IMR-90 (cell line): ENCODE measurements at regions not wholly inside any gene's neighbourhood (a gene's known extent, or its start where the extent isn't known, plus 50 kb on each side); places are given as distances from the start of the nearest gene placed in this dataset.

Experiments used
- ATAC-seq: fragments of 200-7000 bp; cut with Tn5 transposase; 2 replicates; pipeline ENCODE4 v1.9.1; 2020; ENCODE audit warnings: low read depth, mild to moderate bottlenecking, moderate library complexity
- BruUV-seq: library from RNA; stranded (reverse); fragments of 400-500 nt; replicated peaks from 2 replicates; lab custom pipeline; 2021; lab: Mats Ljungman, UMichigan
- CTCF ChIA-PET: fragments of 300-600 bp; formaldehyde crosslinking; extraction: SDS; loops from one replicate; lab custom pipeline; 2021; ENCODE audit warnings: antibody characterized with exemption; lab: Yijun Ruan, JAX
- POLR2A ChIA-PET: fragments of 300-600 bp; sonication (Branson Sonifier 250); formaldehyde crosslinking; loops from one replicate; lab custom pipeline; 2022; ENCODE audit warnings: antibody characterized with exemption; ENCODE audit not compliant: unreplicated experiment; lab: Charles Lee
- DNase-seq: peaks from one replicate; pipeline ENCODE4 v3.0.0; 2013
- H2AFZ ChIP-seq: replicated peaks from 2 replicates; pipeline ENCODE3; 2013; ENCODE audit warnings: low read length, mild to moderate bottlenecking; ENCODE audit not compliant: poor library complexity
- H2AK5ac ChIP-seq: 2 replicates; pipeline ENCODE4 v1.6.1; 2013; ENCODE audit warnings: low read depth, low read length, inconsistent platforms
- H2AK9ac ChIP-seq: replicated peaks from 2 replicates; pipeline ENCODE3; 2013; ENCODE audit warnings: mild to moderate bottlenecking, low read depth, low read length, moderate library complexity; ENCODE audit not compliant: poor library complexity
- H2BK120ac ChIP-seq: 2 replicates; pipeline ENCODE4 v1.6.1; 2013; ENCODE audit warnings: low read depth, low read length, inconsistent platforms
- H2BK15ac ChIP-seq: 3 replicates; pipeline ENCODE4 v1.6.1; 2013; ENCODE audit warnings: low read depth, low read length, inconsistent platforms
- H2BK20ac ChIP-seq: 2 replicates; pipeline ENCODE4 v1.6.1; 2013; ENCODE audit warnings: low read depth, mild to moderate bottlenecking, inconsistent platforms, low read length, moderate library complexity
- H2BK5ac ChIP-seq: 2 replicates; pipeline ENCODE4 v1.6.1; 2013; ENCODE audit warnings: mild to moderate bottlenecking, low read depth, low read length, inconsistent platforms; ENCODE audit not compliant: poor library complexity, severe bottlenecking
- H3K14ac ChIP-seq: replicated peaks from 2 replicates; pipeline ENCODE4 v1.6.1; 2013; ENCODE audit warnings: low read depth, low read length, inconsistent platforms
- H3K18ac ChIP-seq: 2 replicates; pipeline ENCODE4 v1.6.1; 2013; ENCODE audit warnings: low read depth, low read length, control low read depth
- H3K23ac ChIP-seq: 2 replicates; pipeline ENCODE4 v1.6.1; 2013; ENCODE audit warnings: low read depth, low read length, inconsistent platforms
- H3K27ac ChIP-seq: 2 replicates; pipeline ENCODE4 v1.5.1; 2013; ENCODE audit warnings: mild to moderate bottlenecking, control low read depth, low read length; ENCODE audit not compliant: insufficient read depth
- H3K27me3 ChIP-seq: 2 replicates; pipeline ENCODE4 v1.6.1; 2013; ENCODE audit warnings: low read length; ENCODE audit not compliant: control insufficient read depth, insufficient read depth
- H3K36me3 ChIP-seq: 2 replicates; pipeline ENCODE4 v1.6.1; 2013; ENCODE audit warnings: low read length, mixed read lengths; ENCODE audit not compliant: control insufficient read depth, insufficient read depth
- H3K4ac ChIP-seq: 2 replicates; pipeline ENCODE4 v1.6.1; 2013; ENCODE audit warnings: low read depth, low read length, inconsistent platforms
- H3K4me1 ChIP-seq: 2 replicates; pipeline ENCODE4 v1.6.1; 2013; ENCODE audit warnings: low read length, mixed read lengths; ENCODE audit not compliant: control insufficient read depth, insufficient read depth
- H3K4me2 ChIP-seq: 2 replicates; pipeline ENCODE4 v1.6.1; 2013; ENCODE audit warnings: low read depth, mild to moderate bottlenecking, control low read depth, low read length, moderate library complexity
- H3K4me3 ChIP-seq: 2 replicates; pipeline ENCODE4 v1.5.1; 2013; ENCODE audit warnings: low read depth, mild to moderate bottlenecking, control low read depth, low read length, moderate library complexity; ENCODE audit not compliant: insufficient read depth
- H3K56ac ChIP-seq: 2 replicates; pipeline ENCODE4 v1.6.1; 2013; ENCODE audit warnings: low read length, inconsistent platforms; ENCODE audit not compliant: insufficient read depth; ENCODE audit errors: extremely low read depth
- H3K79me1 ChIP-seq, 2 experiments: 2 replicates each; pipeline ENCODE4 v1.6.1; 2013; ENCODE audit warnings: low read length in 2 of 2, inconsistent platforms in 1 of 2, low read depth in 1 of 2
- H3K9ac ChIP-seq: 2 replicates; pipeline ENCODE4 v1.6.1; 2013; ENCODE audit warnings: low read depth, low read length, control low read depth
- H3K9me1 ChIP-seq: 2 replicates; pipeline ENCODE4 v1.6.1; 2013; ENCODE audit warnings: low read length, inconsistent platforms; ENCODE audit not compliant: insufficient read depth
- H3K9me3 ChIP-seq: 2 replicates; pipeline ENCODE4 v1.6.1; 2013; ENCODE audit warnings: low read length; ENCODE audit not compliant: control insufficient read depth, insufficient read depth
- H4K20me1 ChIP-seq: 2 replicates; pipeline ENCODE4 v1.6.1; 2013; ENCODE audit warnings: low read length, inconsistent platforms; ENCODE audit not compliant: insufficient read depth
- H4K5ac ChIP-seq: 2 replicates; pipeline ENCODE4 v1.6.1; 2013; ENCODE audit warnings: mild to moderate bottlenecking, low read depth, low read length, control low read depth
- H4K8ac ChIP-seq, 2 experiments: 2 replicates each; pipeline ENCODE4 v1.6.1; 2013; ENCODE audit warnings: low read depth in 2 of 2, low read length in 2 of 2, control low read depth in 1 of 2, inconsistent platforms in 1 of 2
- H4K91ac ChIP-seq: 2 replicates; pipeline ENCODE4 v1.6.1; 2013; ENCODE audit warnings: low read depth, low read length, inconsistent platforms; ENCODE audit not compliant: insufficient read depth
- BHLHE40 ChIP-seq: fragments of 150-350 bp; IDR thresholded peaks from 2 replicates; pipeline ENCODE4 v1.6.1; 2016; ENCODE audit warnings: mild to moderate bottlenecking, low read depth, low read length
- CEBPB ChIP-seq: IDR thresholded peaks from 2 replicates; pipeline ENCODE4 v1.6.1; 2012; ENCODE audit warnings: low read depth, low read length, improper control_type of control experiment
- CHD1 ChIP-seq: IDR thresholded peaks from 2 replicates; pipeline ENCODE4 v1.6.1; 2012; ENCODE audit warnings: low read depth, low read length, improper control_type of control experiment
- CTCF ChIP-seq: conservative IDR thresholded peaks from 2 replicates; pipeline ENCODE4 v1.5.1; 2012; ENCODE audit warnings: mild to moderate bottlenecking, low read depth, low read length, improper control_type of control experiment
- ELK1 ChIP-seq: fragments of 150-350 bp; IDR thresholded peaks from 2 replicates; pipeline ENCODE4 v1.6.1; 2016; ENCODE audit warnings: low read depth, mild to moderate bottlenecking, low read length, moderate library complexity, borderline replicate concordance
- FOS ChIP-seq: fragments of 150-350 bp; IDR thresholded peaks from 2 replicates; pipeline ENCODE4 v1.6.1; 2016; ENCODE audit warnings: low read depth, low read length
- MAFK ChIP-seq: IDR thresholded peaks from 2 replicates; pipeline ENCODE4 v1.6.1; 2012; ENCODE audit warnings: low read depth, low read length, improper control_type of control experiment
- MXI1 ChIP-seq: IDR thresholded peaks from 2 replicates; pipeline ENCODE4 v1.6.1; 2012; ENCODE audit warnings: low read depth, mild to moderate bottlenecking, low read length, moderate library complexity, borderline replicate concordance
- NFE2L2 ChIP-seq: fragments of 150-350 bp; IDR thresholded peaks from 2 replicates; pipeline ENCODE4 v1.6.1; 2016; ENCODE audit warnings: low read depth, mild to moderate bottlenecking, low read length
- POLR2A ChIP-seq: IDR thresholded peaks from 2 replicates; pipeline ENCODE4 v1.6.1; 2012; ENCODE audit warnings: mild to moderate bottlenecking, low read depth, low read length
- RAD21 ChIP-seq: IDR thresholded peaks from 2 replicates; pipeline ENCODE4 v1.6.1; 2012; ENCODE audit warnings: low read length, improper control_type of control experiment
- RCOR1 ChIP-seq: IDR thresholded peaks from 2 replicates; pipeline ENCODE4 v1.6.1; 2012; ENCODE audit warnings: mild to moderate bottlenecking, low read length, improper control_type of control experiment; ENCODE audit not compliant: insufficient replicate concordance
- RFX5 ChIP-seq: IDR thresholded peaks from 2 replicates; pipeline ENCODE4 v1.8.0; 2012; ENCODE audit warnings: low read depth, mild to moderate bottlenecking, low read length, moderate library complexity
- SMC3 ChIP-seq: fragments of 150-350 bp; IDR thresholded peaks from 2 replicates; pipeline ENCODE4 v1.6.1; 2016; ENCODE audit warnings: low read depth, mild to moderate bottlenecking, antibody characterized with exemption, low read length, moderate library complexity
- USF2 ChIP-seq: fragments of 150-350 bp; IDR thresholded peaks from 2 replicates; pipeline ENCODE4 v1.6.1; 2017; ENCODE audit warnings: mild to moderate bottlenecking, antibody characterized with exemption, low read length, low read depth
- WGBS, 2 experiments: methylation state at CpG; one replicate each; pipeline versions ENCODE4 v1.1.5 to v1.1.7; 2013; ENCODE audit warnings: missing lambda C conversion rate in 2 of 2; ENCODE audit not compliant: insufficient read length in 1 of 2; ENCODE audit errors: extremely low coverage in 2 of 2; 5-methylcytosine and 5-hydroxymethylcytosine counted together
- dilution Hi-C: fragments of 300-500 bp; cut with HindIII; formaldehyde crosslinking; loops from one replicate; pipeline ENCODE4 v1.14.3; 2018; ENCODE audit warnings: low sequenced_read_pairs; ENCODE audit not compliant: unreplicated experiment
- in situ Hi-C: fragments of 300-500 bp; cut with MboI; formaldehyde crosslinking; loops from 3 replicates; pipeline ENCODE4 v1.14.3; 2019; ENCODE audit warnings: low sequenced_read_pairs, inconsistent platforms, mixed read lengths
- intact Hi-C: fragments of 100-400 bp; cut with micrococcal nuclease; formaldehyde crosslinking; loops from 2 replicates; pipeline ENCODE4 v1.10.0; 2022

GRCh38 chr16:56108056-56108471 is 83.2 kb upstream of the GNAO1 start:
- no peaks in the 10 kb centered on the region for H3K9me3 ChIP-seq
- H2BK5ac ChIP-seq: no peak overlapping the region
- H3K4ac ChIP-seq: no peak overlapping the region
- ATAC-seq: no peak
- no peaks in the 10 kb centered on the region for H3K79me1 ChIP-seq
- H2BK120ac ChIP-seq: no peak overlapping the region
- intact Hi-C loops (no loop called here), dilution Hi-C loops (no loop called here), in situ Hi-C loops (no loop called here)
- no peaks in the 10 kb centered on the region for H3K27me3 ChIP-seq
- no peak overlapping the region for H3K56ac ChIP-seq
- no peak overlapping the region for H3K14ac ChIP-seq
- ChIA-PET POLR2A (no interaction called here), CTCF (interaction anchor here (0.7 kb wide), 1 partner anchor 17 kb away, joined by 3 read pairs; no protein-coding TSS in a partner anchor)
- no peak overlapping the region for H2AFZ ChIP-seq
- no peak overlapping the region for H4K5ac ChIP-seq
- H4K91ac ChIP-seq: no peak overlapping the region
- H2AK5ac ChIP-seq: no peak overlapping the region
- H3K9ac ChIP-seq: no peak overlapping the region
- BruUV-seq: no TSS peak
- H2BK20ac ChIP-seq: no peak overlapping the region
- no peak overlapping the region for H4K8ac ChIP-seq
- H3K36me3 ChIP-seq: no peaks in the 10 kb centered on the region
- no CpG with 5 or more reads among the region's 2 CpGs for WGBS, 2 experiments
- H2AK9ac ChIP-seq: no peak overlapping the region
- no peak for DNase-seq
- TF ChIP-seq POLR2A: no peak
- TF ChIP-seq CTCF: no peak
- no peak for TF ChIP-seq RFX5
- no peak for TF ChIP-seq ELK1
- no peak for TF ChIP-seq MAFK
- TF ChIP-seq RCOR1: no peak
- TF ChIP-seq CHD1: no peak
- no peak for TF ChIP-seq MXI1
- TF ChIP-seq BHLHE40: no peak
- TF ChIP-seq RAD21: no peak
- TF ChIP-seq USF2: no peak
- TF ChIP-seq CEBPB: no peak
- no peak for TF ChIP-seq SMC3
- no peak for TF ChIP-seq FOS
- TF ChIP-seq NFE2L2: no peak
- no peak overlapping the region for H3K23ac ChIP-seq
- no peaks in the 10 kb centered on the region for H4K20me1 ChIP-seq
- no peak overlapping the region for H3K4me3 ChIP-seq
- no peak overlapping the region for H3K27ac ChIP-seq
- H3K18ac ChIP-seq: no peak overlapping the region
- H3K4me1 ChIP-seq: no peaks in the 10 kb centered on the region
- H2BK15ac ChIP-seq: no peak overlapping the region
- no peaks in the 10 kb centered on the region for H3K9me1 ChIP-seq
- H3K4me2 ChIP-seq: no peak overlapping the region
